Esophagus muscularis mucosa (tissue), 3 donors: ENCODE measurements at regions not wholly inside any gene's neighbourhood (a gene's known extent, or its start where the extent isn't known, plus 50 kb on each side); places are given as distances from the start of the nearest gene placed in this dataset.

Experiments
- POLR2A ChIP-seq: fragments of 450-650 bp; IDR thresholded peaks from one replicate; pipeline ENCODE4 v1.6.1; 2017; ENCODE audit warnings: antibody characterized with exemption, moderate library complexity, mild to moderate bottlenecking, low read depth
- TF ChIP-seq, protein P1 (sequence below), 3 experiments: fragments of 200-600 bp in 2 of 3; fragments of 450-650 bp in 1 of 3; sonication (generic) in 2 of 3; IDR thresholded peaks; one replicate each; pipeline ENCODE4 v1.5.1; 2017 to 2019; ENCODE audit warnings: antibody characterized with exemption in 3 of 3, mild to moderate bottlenecking in 2 of 3, moderate library complexity in 1 of 3

GRCh38 chr3:101928890-101929289, 79.6 kb downstream of the NFKBIZ start:
- TF ChIP-seq, protein P1, sequence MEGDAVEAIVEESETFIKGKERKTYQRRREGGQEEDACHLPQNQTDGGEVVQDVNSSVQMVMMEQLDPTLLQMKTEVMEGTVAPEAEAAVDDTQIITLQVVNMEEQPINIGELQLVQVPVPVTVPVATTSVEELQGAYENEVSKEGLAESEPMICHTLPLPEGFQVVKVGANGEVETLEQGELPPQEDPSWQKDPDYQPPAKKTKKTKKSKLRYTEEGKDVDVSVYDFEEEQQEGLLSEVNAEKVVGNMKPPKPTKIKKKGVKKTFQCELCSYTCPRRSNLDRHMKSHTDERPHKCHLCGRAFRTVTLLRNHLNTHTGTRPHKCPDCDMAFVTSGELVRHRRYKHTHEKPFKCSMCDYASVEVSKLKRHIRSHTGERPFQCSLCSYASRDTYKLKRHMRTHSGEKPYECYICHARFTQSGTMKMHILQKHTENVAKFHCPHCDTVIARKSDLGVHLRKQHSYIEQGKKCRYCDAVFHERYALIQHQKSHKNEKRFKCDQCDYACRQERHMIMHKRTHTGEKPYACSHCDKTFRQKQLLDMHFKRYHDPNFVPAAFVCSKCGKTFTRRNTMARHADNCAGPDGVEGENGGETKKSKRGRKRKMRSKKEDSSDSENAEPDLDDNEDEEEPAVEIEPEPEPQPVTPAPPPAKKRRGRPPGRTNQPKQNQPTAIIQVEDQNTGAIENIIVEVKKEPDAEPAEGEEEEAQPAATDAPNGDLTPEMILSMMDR (IDR thresholded peaks at IDR 0.05) = no peak
- TF ChIP-seq POLR2A = no peak
